Mesodermal cell (in vitro differentiated cells): ENCODE measurements at regions not wholly inside any gene's neighbourhood (a gene's known extent, or its start where the extent isn't known, plus 50 kb on each side); places are given as distances from the start of the nearest gene placed in this dataset.

Source experiments
- H3K27ac ChIP-seq: 2 replicates; pipeline ENCODE4 v1.7.0; 2013; ENCODE audit warnings: mild to moderate bottlenecking, low read depth, low read length, moderate library complexity; ENCODE audit not compliant: severe bottlenecking
- H3K36me3 ChIP-seq: 2 replicates; pipeline ENCODE4 v1.7.1; 2013; ENCODE audit warnings: mild to moderate bottlenecking, low read length, moderate library complexity; ENCODE audit not compliant: control insufficient read depth, insufficient read depth
- H3K4me1 ChIP-seq: one replicate; pipeline ENCODE4 v1.7.1; 2013; ENCODE audit warnings: mild to moderate bottlenecking, low read length; ENCODE audit not compliant: insufficient read depth, control insufficient read depth, poor library complexity, severe bottlenecking
- H3K4me3 ChIP-seq: 2 replicates; pipeline ENCODE4 v1.7.0; 2013; ENCODE audit warnings: low read length, control low read depth, mild to moderate bottlenecking; ENCODE audit not compliant: insufficient read depth, poor library complexity, severe bottlenecking; ENCODE audit errors: extremely low read depth
- H3K9me3 ChIP-seq: 2 replicates; pipeline ENCODE4 v1.7.1; 2013; ENCODE audit warnings: mild to moderate bottlenecking, low read length, moderate library complexity; ENCODE audit not compliant: control insufficient read depth
- WGBS, 2 experiments: methylation state at CpG; one replicate each; pipeline ENCODE4 v1.1.5; 2013; ENCODE audit warnings: missing lambda C conversion rate in 2 of 2; ENCODE audit not compliant: insufficient coverage in 2 of 2; 5-methylcytosine and 5-hydroxymethylcytosine counted together

- H3K4me1 ChIP-seq: no peaks in the 10 kb centered on the region
- WGBS, 2 experiments: 85 to 100% methylated on average over 1 to 2 of the region's 3 CpGs
These were observed 307.0 kb downstream of the KCNJ2 start for GRCh38 chr17:70476368-70476767.

GRCh38 chr17:70478902-70479301, 309.6 kb downstream of the KCNJ2 start:
- WGBS, 2 experiments: 76 to 97% methylated on average over 4 of the region's 5 CpGs
- Histone ChIP-seq H3K36me3 (no peaks in the 10 kb centered on the region), H3K4me1 (no peaks in the 10 kb centered on the region), H3K27ac (no peak overlapping the region), H3K9me3 (peaks cover 7% of the 10 kb centered on the region), H3K4me3 (no peak overlapping the region)

More at GRCh38 chr17:70476368-70476767, 307.0 kb downstream of the KCNJ2 start:
- Histone ChIP-seq H3K27ac (no peak overlapping the region), H3K9me3 (no peaks in the 10 kb centered on the region), H3K4me3 (no peak overlapping the region), H3K36me3 (no peaks in the 10 kb centered on the region)

GRCh38 chr17:70479779-70480178, 310.4 kb downstream of the KCNJ2 start:
- Histone ChIP-seq H3K36me3 (no peaks in the 10 kb centered on the region), H3K4me1 (no peaks in the 10 kb centered on the region), H3K4me3 (no peak overlapping the region), H3K9me3 (peaks cover 13% of the 10 kb centered on the region), H3K27ac (no peak overlapping the region)

- H3K4me1 ChIP-seq: no peaks in the 10 kb centered on the region
- no peak overlapping the region for H3K4me3 ChIP-seq
- no peak overlapping the region for H3K27ac ChIP-seq
- peaks cover 13% of the 10 kb centered on the region for H3K9me3 ChIP-seq
- H3K36me3 ChIP-seq: no peaks in the 10 kb centered on the region
- WGBS, 2 experiments: 78 to 85% methylated on average over 3 of the region's 3 CpGs
These were observed 314.3 kb downstream of the KCNJ2 start for GRCh38 chr17:70483624-70484023.

GRCh38 chr17:70484050-70484449, 314.7 kb downstream of the KCNJ2 start:
- Histone ChIP-seq H3K9me3 (peaks cover 13% of the 10 kb centered on the region), H3K36me3 (no peaks in the 10 kb centered on the region), H3K4me3 (no peak overlapping the region), H3K27ac (no peak overlapping the region), H3K4me1 (no peaks in the 10 kb centered on the region)
- 60 to 67% methylated on average over 4 of the region's 4 CpGs for WGBS, 2 experiments

- 33% methylated on average over 2 of the region's 7 CpGs; no CpG with 5 or more reads in 1 of the 2 experiments for WGBS, 2 experiments
- H3K4me1 ChIP-seq: no peaks in the 10 kb centered on the region
- H3K9me3 ChIP-seq: peaks cover 13% of the 10 kb centered on the region
- H3K36me3 ChIP-seq: no peaks in the 10 kb centered on the region
- no peak overlapping the region for H3K4me3 ChIP-seq
- H3K27ac ChIP-seq: no peak overlapping the region
These were observed 315.2 kb downstream of the KCNJ2 start for GRCh38 chr17:70484496-70484895.

GRCh38 chr17:70492368-70492767, 323.0 kb downstream of the KCNJ2 start:
- Histone ChIP-seq H3K9me3 (no peaks in the 10 kb centered on the region), H3K4me1 (no peaks in the 10 kb centered on the region), H3K4me3 (no peak overlapping the region), H3K27ac (no peak overlapping the region), H3K36me3 (no peaks in the 10 kb centered on the region)
- no CpG with 5 or more reads among the region's 2 CpGs for WGBS, 2 experiments

- H3K27ac ChIP-seq: no peak overlapping the region
- no peaks in the 10 kb centered on the region for H3K36me3 ChIP-seq
- no peak overlapping the region for H3K4me3 ChIP-seq
- H3K9me3 ChIP-seq: no peaks in the 10 kb centered on the region
- no CpG with 5 or more reads among the region's 3 CpGs for WGBS, 2 experiments
- no peaks in the 10 kb centered on the region for H3K4me1 ChIP-seq
These were observed 324.0 kb downstream of the KCNJ2 start for GRCh38 chr17:70493277-70493874.

- Histone ChIP-seq H3K4me1 (no peaks in the 10 kb centered on the region), H3K9me3 (no peaks in the 10 kb centered on the region), H3K4me3 (no peak overlapping the region), H3K27ac (no peak overlapping the region), H3K36me3 (no peaks in the 10 kb centered on the region)
- whole genome bisulfite sequencing, 2 experiments: no CpG with 5 or more reads among the region's 2 CpGs
These were observed 329.3 kb downstream of the KCNJ2 start for GRCh38 chr17:70498631-70499030.

- Histone ChIP-seq H3K9me3 (no peaks in the 10 kb centered on the region), H3K4me3 (no peak overlapping the region), H3K27ac (no peak overlapping the region), H3K36me3 (no peaks in the 10 kb centered on the region), H3K4me1 (no peaks in the 10 kb centered on the region)
- WGBS, 2 experiments: no CpG with 5 or more reads among the region's 2 CpGs
These were observed 329.9 kb downstream of the KCNJ2 start for GRCh38 chr17:70499067-70499786.

GRCh38 chr17:70503449-70503848, 334.1 kb downstream of the KCNJ2 start:
- Histone ChIP-seq H3K9me3 (no peaks in the 10 kb centered on the region), H3K36me3 (no peaks in the 10 kb centered on the region), H3K27ac (no peak overlapping the region), H3K4me1 (no peaks in the 10 kb centered on the region), H3K4me3 (no peak overlapping the region)
- WGBS, 2 experiments: no CpG with 5 or more reads among the region's 3 CpGs
